ENCODE measurements at regions not wholly inside any gene's neighbourhood (a gene's known extent, or its start where the extent isn't known, plus 50 kb on each side); places are given as distances from the start of the nearest gene placed in this dataset.

DNA sequence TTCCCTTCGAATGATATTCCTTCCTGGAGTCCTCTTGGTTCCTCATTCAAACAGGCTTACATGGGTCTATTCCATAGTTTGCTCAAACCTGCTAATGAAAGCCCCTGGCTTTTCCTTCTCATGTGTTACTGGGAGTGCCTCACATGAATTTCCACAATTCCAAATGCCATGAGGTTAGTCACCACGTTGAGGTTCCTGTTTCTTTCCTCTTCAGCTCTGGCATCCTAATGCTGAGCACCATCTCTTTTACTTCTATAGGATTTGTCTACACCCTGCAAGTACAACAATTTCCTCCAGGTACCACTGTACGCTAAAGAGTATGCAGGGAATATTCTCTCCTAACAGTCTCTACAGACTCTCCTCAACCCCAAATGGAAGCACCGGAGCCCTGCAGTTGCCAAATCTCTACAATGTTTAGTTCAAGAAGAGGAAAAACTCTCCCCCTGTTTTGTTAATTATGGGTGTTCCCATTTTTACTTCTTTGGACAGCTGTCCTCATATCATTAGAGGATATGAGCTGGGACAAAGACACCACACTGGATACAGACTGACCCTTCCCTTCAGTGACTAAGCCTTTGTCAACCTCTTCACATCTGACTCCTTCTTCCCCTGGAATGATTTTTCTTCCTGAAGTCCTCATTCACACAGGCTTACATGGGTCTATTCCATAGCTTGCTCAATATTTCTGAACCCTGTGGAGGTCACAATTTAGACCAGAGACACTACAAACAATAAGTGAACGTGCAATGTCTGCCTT is 145.8 kb upstream of the BET1 start:
- TF ChIP-seq, protein P1, sequence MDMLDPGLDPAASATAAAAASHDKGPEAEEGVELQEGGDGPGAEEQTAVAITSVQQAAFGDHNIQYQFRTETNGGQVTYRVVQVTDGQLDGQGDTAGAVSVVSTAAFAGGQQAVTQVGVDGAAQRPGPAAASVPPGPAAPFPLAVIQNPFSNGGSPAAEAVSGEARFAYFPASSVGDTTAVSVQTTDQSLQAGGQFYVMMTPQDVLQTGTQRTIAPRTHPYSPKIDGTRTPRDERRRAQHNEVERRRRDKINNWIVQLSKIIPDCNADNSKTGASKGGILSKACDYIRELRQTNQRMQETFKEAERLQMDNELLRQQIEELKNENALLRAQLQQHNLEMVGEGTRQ (IDR thresholded peaks at IDR 0.05; ENCODE audit: low read length) = no peak
- TF ChIP-seq POLR2A (IDR thresholded peaks at IDR 0.05; ENCODE audit: control extremely low read depth in 1 of 2, low read depth in 2 of 2, low read length in 2 of 2) (no peak), POLR2AphosphoS5 (IDR thresholded peaks at IDR 0.05; ENCODE audit: low read depth, low read length) (no peak), BCL11A (IDR thresholded peaks at IDR 0.05; ENCODE audit: low read depth in 2 of 2, low read length in 2 of 2) (no peak), ZNF274 (IDR thresholded peaks at IDR 0.05; ENCODE audit: borderline replicate concordance, extremely low read depth, low read length) (no peak), EZH2 (IDR thresholded peaks at IDR 0.05; ENCODE audit: low read depth, low read length, severe bottlenecking) (no peak), RFX5 (IDR thresholded peaks at IDR 0.05; ENCODE audit: borderline replicate concordance, low read depth, low read length) (no peak), RAD21 (IDR thresholded peaks at IDR 0.05 in 1 of 2, conservative IDR thresholded peaks at IDR 0.05 in 1 of 2; ENCODE audit: low read depth in 2 of 2, low read length in 2 of 2) (no peak), EP300 (IDR thresholded peaks at IDR 0.05; ENCODE audit: borderline replicate concordance in 1 of 2, low read depth in 2 of 2, low read length in 2 of 2) (no peak), RNF2 (IDR thresholded peaks at IDR 0.05; ENCODE audit: borderline replicate concordance, low read depth, low read length, missing control alignments, poor library complexity, severe bottlenecking) (no peak), SUZ12 (IDR thresholded peaks at IDR 0.05; ENCODE audit: low read length) (no peak), MAFK (IDR thresholded peaks at IDR 0.05; ENCODE audit: low read depth, low read length) (no peak)
- TF ChIP-seq, protein P2, sequence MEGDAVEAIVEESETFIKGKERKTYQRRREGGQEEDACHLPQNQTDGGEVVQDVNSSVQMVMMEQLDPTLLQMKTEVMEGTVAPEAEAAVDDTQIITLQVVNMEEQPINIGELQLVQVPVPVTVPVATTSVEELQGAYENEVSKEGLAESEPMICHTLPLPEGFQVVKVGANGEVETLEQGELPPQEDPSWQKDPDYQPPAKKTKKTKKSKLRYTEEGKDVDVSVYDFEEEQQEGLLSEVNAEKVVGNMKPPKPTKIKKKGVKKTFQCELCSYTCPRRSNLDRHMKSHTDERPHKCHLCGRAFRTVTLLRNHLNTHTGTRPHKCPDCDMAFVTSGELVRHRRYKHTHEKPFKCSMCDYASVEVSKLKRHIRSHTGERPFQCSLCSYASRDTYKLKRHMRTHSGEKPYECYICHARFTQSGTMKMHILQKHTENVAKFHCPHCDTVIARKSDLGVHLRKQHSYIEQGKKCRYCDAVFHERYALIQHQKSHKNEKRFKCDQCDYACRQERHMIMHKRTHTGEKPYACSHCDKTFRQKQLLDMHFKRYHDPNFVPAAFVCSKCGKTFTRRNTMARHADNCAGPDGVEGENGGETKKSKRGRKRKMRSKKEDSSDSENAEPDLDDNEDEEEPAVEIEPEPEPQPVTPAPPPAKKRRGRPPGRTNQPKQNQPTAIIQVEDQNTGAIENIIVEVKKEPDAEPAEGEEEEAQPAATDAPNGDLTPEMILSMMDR (IDR thresholded peaks at IDR 0.05; ENCODE audit: control extremely low read depth in 1 of 3, insufficient read depth in 1 of 3, low read depth in 1 of 3, low read length in 3 of 3) = no peak
- TF ChIP-seq, protein P3, sequence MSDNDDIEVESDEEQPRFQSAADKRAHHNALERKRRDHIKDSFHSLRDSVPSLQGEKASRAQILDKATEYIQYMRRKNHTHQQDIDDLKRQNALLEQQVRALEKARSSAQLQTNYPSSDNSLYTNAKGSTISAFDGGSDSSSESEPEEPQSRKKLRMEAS (IDR thresholded peaks at IDR 0.05) = no peak

All from H1 (cell line).